SU-DHL-6 (cell line): ENCODE measurements at regions not wholly inside any gene's neighbourhood (a gene's known extent, or its start where the extent isn't known, plus 50 kb on each side); places are given as distances from the start of the nearest gene placed in this dataset.

Experiments
- H2AFZ ChIP-seq: fragments of 200-600 bp; sonication (generic); 2 replicates; pipeline ENCODE4 v1.6.1; 2014; ENCODE audit warnings: low read depth, mild to moderate bottlenecking, moderate library complexity, mixed read lengths, antibody characterized with exemption, low read length; ENCODE audit not compliant: severe bottlenecking
- H3F3A ChIP-seq: fragments of 200-600 bp; shearing (Covaris generic); 2 replicates; pipeline ENCODE4 v1.6.0; 2016; ENCODE audit warnings: antibody characterized with exemption, mild to moderate bottlenecking; ENCODE audit not compliant: insufficient read depth
- H3K27ac ChIP-seq: fragments of 200-600 bp; sonication (generic); 2 replicates; pipeline ENCODE4 v1.5.1; 2016; ENCODE audit warnings: low read depth, mild to moderate bottlenecking, low read length, moderate library complexity, mixed read lengths
- H3K27me3 ChIP-seq: fragments of 200-600 bp; sonication (generic), shearing (Covaris generic); 2 replicates; pipeline ENCODE4 v1.6.0; 2014; ENCODE audit warnings: mild to moderate bottlenecking, low read length
- H3K36me3 ChIP-seq: fragments of 200-600 bp; sonication (generic); 2 replicates; pipeline ENCODE4 v1.6.1; 2014; ENCODE audit warnings: mild to moderate bottlenecking, low read length, mixed read lengths
- H3K4me2 ChIP-seq: fragments of 300-600, 200-600 bp; shearing (Covaris generic), sonication (generic); 2 replicates; pipeline ENCODE4 v1.6.0; 2014; ENCODE audit warnings: low read length, low read depth, mild to moderate bottlenecking; ENCODE audit not compliant: poor library complexity, severe bottlenecking
- H3K4me3 ChIP-seq: fragments of 200-600 bp; sonication (generic); 2 replicates; pipeline ENCODE4 v1.5.1; 2014; ENCODE audit warnings: antibody characterized with exemption, low read length, mild to moderate bottlenecking, mixed read lengths; ENCODE audit not compliant: insufficient read depth, poor library complexity, severe bottlenecking
- H3K79me2 ChIP-seq: fragments of 200-600 bp; sonication (generic); 2 replicates; pipeline ENCODE4 v1.6.1; 2014; ENCODE audit warnings: mild to moderate bottlenecking, low read length, moderate library complexity; ENCODE audit not compliant: insufficient read depth
- H3K9ac ChIP-seq: fragments of 200-600 bp; sonication (generic); 2 replicates; pipeline ENCODE4 v1.7.0; 2014; ENCODE audit warnings: mild to moderate bottlenecking, low read length
- H3K9me2 ChIP-seq: fragments of 200-600 bp; sonication (generic); replicated peaks from 2 replicates; pipeline ENCODE4 v1.6.1; 2014; ENCODE audit warnings: low read length; ENCODE audit not compliant: insufficient read depth
- H3K9me3 ChIP-seq: fragments of 200-600 bp; sonication (generic); 2 replicates; pipeline ENCODE4 v1.6.1; 2014; ENCODE audit warnings: low read length, mixed read lengths; ENCODE audit not compliant: insufficient read depth
- H4K20me1 ChIP-seq: fragments of 200-600 bp; sonication (generic); 2 replicates; pipeline ENCODE4 v1.6.1; 2014; ENCODE audit warnings: low read depth, mild to moderate bottlenecking, antibody characterized with exemption, low read length, moderate library complexity, mixed read lengths
- EZH2phosphoT487 ChIP-seq: fragments of 200-600 bp; sonication (generic), shearing (Covaris generic); conservative IDR thresholded peaks from 2 replicates; pipeline ENCODE4 v1.6.1; 2018; ENCODE audit warnings: mild to moderate bottlenecking, antibody characterized with exemption, low read length, moderate library complexity, mixed read lengths
- TF ChIP-seq, protein P1 (sequence below): fragments of 200-600 bp; sonication (generic); IDR thresholded peaks from one replicate; pipeline ENCODE4 v1.5.1; 2017; ENCODE audit warnings: antibody characterized with exemption, mild to moderate bottlenecking, low read length, moderate library complexity; ENCODE audit not compliant: insufficient read depth, poor library complexity, severe bottlenecking

DNA sequence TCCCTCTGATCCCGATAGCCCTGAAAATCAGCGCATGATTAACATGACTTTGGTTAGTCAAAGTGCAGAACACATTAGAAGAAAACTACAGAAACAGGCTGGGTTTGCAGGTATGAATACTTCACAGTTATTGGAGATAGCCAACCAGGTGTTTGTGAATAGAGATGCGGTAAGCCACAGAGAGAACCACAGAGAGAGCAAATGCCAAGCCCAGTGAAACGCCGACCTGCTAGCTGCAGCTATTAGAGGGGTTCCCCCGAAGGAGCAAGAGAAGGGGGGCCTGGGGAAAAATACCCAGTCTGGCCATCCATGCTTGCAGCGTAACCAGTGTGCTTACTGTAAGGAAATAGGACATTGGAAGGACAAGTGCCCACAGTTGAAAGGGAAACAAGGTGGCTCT lies 523.9 kb upstream of the CNTN3 start:
- Histone ChIP-seq H3K9me3 (no peaks in the 10 kb centered on the region), H3K36me3 (no peaks in the 10 kb centered on the region)
- TF ChIP-seq, protein P1, sequence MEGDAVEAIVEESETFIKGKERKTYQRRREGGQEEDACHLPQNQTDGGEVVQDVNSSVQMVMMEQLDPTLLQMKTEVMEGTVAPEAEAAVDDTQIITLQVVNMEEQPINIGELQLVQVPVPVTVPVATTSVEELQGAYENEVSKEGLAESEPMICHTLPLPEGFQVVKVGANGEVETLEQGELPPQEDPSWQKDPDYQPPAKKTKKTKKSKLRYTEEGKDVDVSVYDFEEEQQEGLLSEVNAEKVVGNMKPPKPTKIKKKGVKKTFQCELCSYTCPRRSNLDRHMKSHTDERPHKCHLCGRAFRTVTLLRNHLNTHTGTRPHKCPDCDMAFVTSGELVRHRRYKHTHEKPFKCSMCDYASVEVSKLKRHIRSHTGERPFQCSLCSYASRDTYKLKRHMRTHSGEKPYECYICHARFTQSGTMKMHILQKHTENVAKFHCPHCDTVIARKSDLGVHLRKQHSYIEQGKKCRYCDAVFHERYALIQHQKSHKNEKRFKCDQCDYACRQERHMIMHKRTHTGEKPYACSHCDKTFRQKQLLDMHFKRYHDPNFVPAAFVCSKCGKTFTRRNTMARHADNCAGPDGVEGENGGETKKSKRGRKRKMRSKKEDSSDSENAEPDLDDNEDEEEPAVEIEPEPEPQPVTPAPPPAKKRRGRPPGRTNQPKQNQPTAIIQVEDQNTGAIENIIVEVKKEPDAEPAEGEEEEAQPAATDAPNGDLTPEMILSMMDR = no peak
- TF ChIP-seq EZH2phosphoT487 = no peak

DNA sequence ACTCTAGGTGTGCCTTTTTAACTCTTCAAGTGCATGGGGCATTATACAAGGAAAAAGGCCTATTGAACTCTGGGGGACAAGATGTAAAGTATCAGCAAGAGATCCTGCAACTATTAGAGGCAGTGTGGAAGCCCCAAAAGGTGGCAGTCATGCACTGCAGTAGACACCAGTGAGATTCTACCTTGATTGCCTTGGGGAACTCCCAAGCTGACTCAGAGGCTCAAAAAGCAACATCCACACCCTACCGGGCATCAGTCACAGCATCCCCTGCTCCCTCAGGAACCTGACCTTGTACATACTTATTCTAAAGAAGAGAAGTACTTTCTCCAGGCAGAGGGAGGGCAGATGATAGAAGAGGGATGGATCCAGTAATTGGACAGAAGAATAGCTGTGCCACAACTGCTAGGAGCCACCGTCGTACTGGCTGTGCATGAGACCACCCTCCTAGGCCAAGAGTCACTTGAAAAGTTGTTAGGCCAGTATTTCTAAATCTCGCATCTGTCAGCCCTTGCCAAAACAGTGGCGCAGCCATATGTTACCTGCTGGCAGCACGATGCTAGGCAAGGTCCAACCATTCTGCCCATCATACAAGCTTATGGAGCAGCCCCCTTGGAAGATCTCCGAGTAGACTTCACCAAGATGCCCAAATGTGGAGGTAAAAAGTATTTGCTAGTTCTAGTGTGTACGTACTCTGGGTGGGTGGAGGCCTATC lies 523.1 kb upstream of the FRG2C start:
- Histone ChIP-seq H2AFZ (no peak overlapping the region), H3K79me2 (no peaks in the 10 kb centered on the region), H4K20me1 (no peaks in the 10 kb centered on the region), H3F3A (no peaks in the 10 kb centered on the region), H3K9me2 (no peaks in the 10 kb centered on the region), H3K27me3 (no peaks in the 10 kb centered on the region), H3K36me3 (no peaks in the 10 kb centered on the region), H3K27ac (no peak overlapping the region), H3K4me3 (no peak overlapping the region), H3K9ac (no peak overlapping the region), H3K9me3 (no peaks in the 10 kb centered on the region), H3K4me2 (no peak overlapping the region)
- no peak for TF ChIP-seq EZH2phosphoT487
- TF ChIP-seq, protein P1 = no peak

More for the DNA sequence above, 523.9 kb upstream of the CNTN3 start:
- Histone ChIP-seq H2AFZ (no peak overlapping the region), H3K4me3 (no peak overlapping the region), H3K27me3 (no peaks in the 10 kb centered on the region), H3F3A (no peaks in the 10 kb centered on the region), H3K27ac (no peak overlapping the region), H3K9ac (no peak overlapping the region), H3K9me2 (no peaks in the 10 kb centered on the region), H4K20me1 (no peaks in the 10 kb centered on the region), H3K79me2 (no peaks in the 10 kb centered on the region), H3K4me2 (no peak overlapping the region)

DNA sequence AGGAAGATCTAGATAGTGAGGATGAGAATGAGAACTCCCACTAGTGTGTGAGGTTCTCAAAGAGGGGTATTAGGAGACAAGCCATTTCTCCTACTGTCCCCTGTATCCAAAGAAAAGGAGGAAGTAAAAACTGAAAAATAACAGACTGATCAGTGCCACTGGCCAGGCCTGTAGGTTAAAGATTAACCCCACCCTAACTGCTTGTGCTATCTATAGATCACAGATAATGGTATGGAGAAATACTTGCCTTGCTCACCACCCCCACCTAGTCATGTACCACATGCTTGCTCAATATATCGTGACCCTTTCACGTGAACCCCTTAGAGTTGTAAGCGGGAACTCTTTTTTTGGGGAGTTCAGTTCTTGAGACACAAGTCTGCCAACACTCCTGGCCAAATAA lies 519.7 kb upstream of the FRG2C start:
- Histone ChIP-seq H2AFZ (no peak overlapping the region), H3K9ac (no peak overlapping the region), H4K20me1 (no peaks in the 10 kb centered on the region), H3K36me3 (no peaks in the 10 kb centered on the region), H3K9me2 (no peaks in the 10 kb centered on the region), H3K27ac (no peak overlapping the region), H3K4me3 (no peak overlapping the region), H3K27me3 (no peaks in the 10 kb centered on the region), H3K4me2 (no peak overlapping the region), H3K9me3 (no peaks in the 10 kb centered on the region), H3F3A (no peaks in the 10 kb centered on the region), H3K79me2 (no peaks in the 10 kb centered on the region)
- TF ChIP-seq, protein P1 = no peak
- TF ChIP-seq EZH2phosphoT487 = no peak
